ENCODE measurements at regions not wholly inside any gene's neighbourhood (a gene's known extent, or its start where the extent isn't known, plus 50 kb on each side); places are given as distances from the start of the nearest gene placed in this dataset.
"Not testable (repeated sequence)": the region's sequence is repeated elsewhere in the genome, so short reads cannot be mapped to it uniquely, and the experiment has no call there.

DNA sequence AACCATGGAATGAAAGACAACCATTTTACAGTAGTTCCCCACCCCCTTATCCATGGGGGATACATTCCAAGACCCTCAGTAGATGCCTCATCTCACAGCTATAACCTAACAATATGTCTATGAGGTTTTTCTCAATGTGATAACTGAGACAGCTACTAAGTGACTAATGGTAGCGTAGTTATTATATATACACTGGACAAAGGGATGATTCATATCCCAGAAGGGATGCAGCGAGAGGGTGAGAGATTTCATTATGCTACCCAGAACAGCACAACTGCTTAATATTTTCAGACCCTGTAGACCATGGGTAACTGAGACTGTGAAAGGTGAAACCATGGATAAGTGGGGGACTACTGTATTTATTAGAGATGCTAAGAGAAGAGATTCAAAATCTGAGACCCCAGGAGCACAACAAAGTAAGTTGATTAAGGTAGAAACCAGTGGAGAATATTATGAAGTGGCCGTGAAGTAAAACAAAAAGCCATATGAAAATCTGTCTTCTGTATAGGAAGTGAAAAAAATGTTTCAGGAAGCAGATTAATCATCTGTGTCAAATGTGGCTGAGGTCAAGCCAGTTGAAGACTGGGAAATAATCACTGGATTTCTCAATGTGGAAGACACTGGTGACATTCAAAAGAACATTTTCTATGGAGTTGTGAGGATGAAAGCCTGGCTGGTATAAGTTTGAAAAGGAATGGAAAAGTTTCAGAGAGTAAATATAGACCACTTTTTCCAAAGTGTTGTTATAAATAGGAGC, 77.2 kb downstream of the RPL10L start:
- H3K27ac ChIP-seq, result no peak overlapping the region
- no peak overlapping the region for H3K4me3 ChIP-seq
- intact Hi-C loops (cut with DNase I), result no loop called here
- H3K4me1 ChIP-seq (replicated peaks in 1 of 2), result no peaks in the 10 kb centered on the region
- 57 to 71% (median 62%) methylated on average over 3 of the region's 3 CpGs for WGBS, 4 donors
- no peaks in the 10 kb centered on the region for H3K27me3 ChIP-seq
- no peaks in the 10 kb centered on the region for H3K36me3 ChIP-seq (replicated peaks in 1 of 2)
- no peak for DNase-seq
- H3K9me3 ChIP-seq (replicated peaks in 1 of 3), result no peaks in the 10 kb centered on the region
- TF ChIP-seq, protein P1, sequence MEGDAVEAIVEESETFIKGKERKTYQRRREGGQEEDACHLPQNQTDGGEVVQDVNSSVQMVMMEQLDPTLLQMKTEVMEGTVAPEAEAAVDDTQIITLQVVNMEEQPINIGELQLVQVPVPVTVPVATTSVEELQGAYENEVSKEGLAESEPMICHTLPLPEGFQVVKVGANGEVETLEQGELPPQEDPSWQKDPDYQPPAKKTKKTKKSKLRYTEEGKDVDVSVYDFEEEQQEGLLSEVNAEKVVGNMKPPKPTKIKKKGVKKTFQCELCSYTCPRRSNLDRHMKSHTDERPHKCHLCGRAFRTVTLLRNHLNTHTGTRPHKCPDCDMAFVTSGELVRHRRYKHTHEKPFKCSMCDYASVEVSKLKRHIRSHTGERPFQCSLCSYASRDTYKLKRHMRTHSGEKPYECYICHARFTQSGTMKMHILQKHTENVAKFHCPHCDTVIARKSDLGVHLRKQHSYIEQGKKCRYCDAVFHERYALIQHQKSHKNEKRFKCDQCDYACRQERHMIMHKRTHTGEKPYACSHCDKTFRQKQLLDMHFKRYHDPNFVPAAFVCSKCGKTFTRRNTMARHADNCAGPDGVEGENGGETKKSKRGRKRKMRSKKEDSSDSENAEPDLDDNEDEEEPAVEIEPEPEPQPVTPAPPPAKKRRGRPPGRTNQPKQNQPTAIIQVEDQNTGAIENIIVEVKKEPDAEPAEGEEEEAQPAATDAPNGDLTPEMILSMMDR (IDR thresholded peaks at IDR 0.05), result no peak
- TF ChIP-seq POLR2A (IDR thresholded peaks at IDR 0.05), result no peak

DNA sequence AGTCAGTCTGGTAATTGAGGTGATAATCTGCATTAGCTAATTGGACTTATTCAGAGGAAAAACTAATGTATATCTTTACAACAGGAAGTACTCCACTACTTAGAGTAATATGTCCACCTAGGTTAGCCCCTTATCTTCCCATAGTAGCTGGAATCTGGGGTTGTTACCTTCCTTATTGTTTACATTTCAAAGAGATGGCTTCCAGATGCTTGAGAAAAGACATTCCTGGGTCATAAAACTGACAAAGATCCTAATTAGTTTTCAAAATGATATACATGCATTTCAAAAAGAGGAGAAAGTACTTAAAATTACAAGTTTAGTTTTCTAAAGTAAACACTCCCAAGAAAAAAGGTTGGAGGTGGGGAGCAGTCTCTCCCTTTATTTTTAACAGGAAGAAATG, 78.1 kb downstream of the RPL10L start:
- H3K27me3 ChIP-seq, result no peaks in the 10 kb centered on the region
- H3K4me1 ChIP-seq (replicated peaks in 1 of 2), result no peaks in the 10 kb centered on the region
- no peak overlapping the region for H3K4me3 ChIP-seq
- H3K27ac ChIP-seq, result no peak overlapping the region
- TF ChIP-seq POLR2A (IDR thresholded peaks at IDR 0.05), result no peak
- TF ChIP-seq, protein P1 (IDR thresholded peaks at IDR 0.05), result no peak
- DNase-seq, result no peak
- H3K36me3 ChIP-seq (replicated peaks in 1 of 2), result no peaks in the 10 kb centered on the region
- no peaks in the 10 kb centered on the region for H3K9me3 ChIP-seq (replicated peaks in 1 of 3)
- intact Hi-C loops (cut with DNase I), result no loop called here

DNA sequence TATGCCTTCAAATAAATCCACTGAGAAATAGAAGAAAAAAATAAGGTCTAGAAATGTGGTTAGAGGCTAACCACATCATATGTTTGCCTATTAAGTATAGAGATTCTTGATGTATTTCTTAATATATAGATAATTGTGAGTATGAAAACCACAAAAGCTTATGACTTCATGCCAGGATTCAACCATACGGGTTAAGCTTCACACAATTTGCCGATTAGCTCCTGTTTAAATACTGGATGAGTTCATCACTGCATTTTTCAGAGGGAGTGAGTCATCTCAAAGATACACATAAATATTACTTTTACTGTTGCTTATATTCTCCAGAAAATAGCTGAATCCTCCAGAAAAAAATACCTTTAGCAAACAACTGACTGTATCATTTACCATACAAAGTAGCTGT, 79.6 kb downstream of the RPL10L start:
- Histone ChIP-seq H3K27me3 (no peaks in the 10 kb centered on the region), H3K36me3 (replicated peaks in 1 of 2) (no peaks in the 10 kb centered on the region), H3K4me3 (no peak overlapping the region), H3K9me3 (replicated peaks in 1 of 3) (no peaks in the 10 kb centered on the region), H3K27ac (no peak overlapping the region), H3K4me1 (replicated peaks in 1 of 2) (no peaks in the 10 kb centered on the region)
- TF ChIP-seq POLR2A (IDR thresholded peaks at IDR 0.05), result no peak
- TF ChIP-seq, protein P1 (IDR thresholded peaks at IDR 0.05), result no peak
- no peak for DNase-seq
- intact Hi-C loops (cut with DNase I), result no loop called here
- WGBS, 4 donors, result 64 to 92% (median 80%) methylated on average over 2 of the region's 2 CpGs

DNA sequence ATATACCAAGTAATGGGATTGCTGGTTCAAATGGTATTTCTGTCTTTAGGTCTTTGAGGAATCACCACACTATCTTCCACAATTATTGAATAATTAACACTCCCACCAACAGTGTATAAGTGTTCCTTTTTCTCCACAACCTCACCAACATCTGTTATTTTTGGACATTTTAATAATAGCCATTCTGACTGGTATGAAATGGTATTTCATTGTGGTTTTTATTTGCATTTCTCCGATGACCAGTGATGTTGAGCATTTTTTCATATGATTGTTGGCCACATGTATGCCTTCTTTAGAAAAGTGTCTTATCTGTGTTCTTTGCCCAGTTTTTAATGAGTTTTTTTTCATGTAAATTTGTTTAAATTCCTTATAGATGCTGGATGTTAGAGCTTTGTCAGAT, 83.4 kb downstream of the RPL10L start:
- H3K27ac ChIP-seq; DNase-seq; intact Hi-C loops (cut with DNase I); H3K4me1 ChIP-seq (replicated peaks in 1 of 2); H3K9me3 ChIP-seq (replicated peaks in 1 of 3); H3K4me3 ChIP-seq; H3K27me3 ChIP-seq; H3K36me3 ChIP-seq (replicated peaks in 1 of 2): not testable (repeated sequence)
- WGBS, 4 donors, result 75 to 91% (median 80%) methylated on average over 1 of the region's 1 CpG

DNA sequence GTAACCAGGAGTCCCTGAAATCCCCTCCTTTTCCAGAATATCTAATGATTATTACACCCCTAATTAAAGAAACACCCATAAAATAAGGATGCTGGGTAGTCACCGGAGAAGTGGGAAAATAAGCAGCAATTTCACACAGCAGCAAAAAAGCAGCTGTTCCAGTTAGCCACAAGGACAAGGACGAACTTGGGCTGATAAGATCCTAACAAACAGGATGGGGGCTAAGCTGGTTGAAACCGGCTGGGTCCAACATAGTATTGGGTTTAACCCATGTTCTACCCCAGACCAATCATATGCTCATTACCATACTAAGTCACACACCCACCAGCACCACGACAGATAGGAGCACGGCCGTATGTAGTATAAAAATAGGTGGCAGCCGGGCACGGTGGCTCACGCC, 100.7 kb downstream of the RPL10L start:
- H3K27ac ChIP-seq, result no peak overlapping the region
- no peak for TF ChIP-seq POLR2A (IDR thresholded peaks at IDR 0.05)
- TF ChIP-seq, protein P1 (IDR thresholded peaks at IDR 0.05), result no peak
- intact Hi-C loops (cut with DNase I), result no loop called here
- H3K4me1 ChIP-seq (replicated peaks in 1 of 2), result no peaks in the 10 kb centered on the region
- H3K36me3 ChIP-seq (replicated peaks in 1 of 2), result no peaks in the 10 kb centered on the region
- H3K27me3 ChIP-seq, result no peaks in the 10 kb centered on the region
- WGBS, 4 donors, result 67 to 78% (median 71%) methylated on average over 9 of the region's 9 CpGs
- no peak for DNase-seq
- no peak overlapping the region for H3K4me3 ChIP-seq
- no peaks in the 10 kb centered on the region for H3K9me3 ChIP-seq (replicated peaks in 1 of 3)
